ENCODE measurements at regions not wholly inside any gene's neighbourhood (a gene's known extent, or its start where the extent isn't known, plus 50 kb on each side); places are given as distances from the start of the nearest gene placed in this dataset.

GRCh38 chr2:67515538-67515937 lies 118.4 kb downstream of the ETAA1 start:
- TF ChIP-seq, protein P1, sequence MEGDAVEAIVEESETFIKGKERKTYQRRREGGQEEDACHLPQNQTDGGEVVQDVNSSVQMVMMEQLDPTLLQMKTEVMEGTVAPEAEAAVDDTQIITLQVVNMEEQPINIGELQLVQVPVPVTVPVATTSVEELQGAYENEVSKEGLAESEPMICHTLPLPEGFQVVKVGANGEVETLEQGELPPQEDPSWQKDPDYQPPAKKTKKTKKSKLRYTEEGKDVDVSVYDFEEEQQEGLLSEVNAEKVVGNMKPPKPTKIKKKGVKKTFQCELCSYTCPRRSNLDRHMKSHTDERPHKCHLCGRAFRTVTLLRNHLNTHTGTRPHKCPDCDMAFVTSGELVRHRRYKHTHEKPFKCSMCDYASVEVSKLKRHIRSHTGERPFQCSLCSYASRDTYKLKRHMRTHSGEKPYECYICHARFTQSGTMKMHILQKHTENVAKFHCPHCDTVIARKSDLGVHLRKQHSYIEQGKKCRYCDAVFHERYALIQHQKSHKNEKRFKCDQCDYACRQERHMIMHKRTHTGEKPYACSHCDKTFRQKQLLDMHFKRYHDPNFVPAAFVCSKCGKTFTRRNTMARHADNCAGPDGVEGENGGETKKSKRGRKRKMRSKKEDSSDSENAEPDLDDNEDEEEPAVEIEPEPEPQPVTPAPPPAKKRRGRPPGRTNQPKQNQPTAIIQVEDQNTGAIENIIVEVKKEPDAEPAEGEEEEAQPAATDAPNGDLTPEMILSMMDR (IDR thresholded peaks at IDR 0.05; ENCODE audit: low read depth, low read length): no peak
- no peak overlapping the region for H3K4me3 ChIP-seq (replicated peaks in 1 of 2; ENCODE audit: low read depth in 2 of 2, low read length in 2 of 2)
- DNase-seq (ENCODE audit: low read depth in 2 of 2): no peak

DNA sequence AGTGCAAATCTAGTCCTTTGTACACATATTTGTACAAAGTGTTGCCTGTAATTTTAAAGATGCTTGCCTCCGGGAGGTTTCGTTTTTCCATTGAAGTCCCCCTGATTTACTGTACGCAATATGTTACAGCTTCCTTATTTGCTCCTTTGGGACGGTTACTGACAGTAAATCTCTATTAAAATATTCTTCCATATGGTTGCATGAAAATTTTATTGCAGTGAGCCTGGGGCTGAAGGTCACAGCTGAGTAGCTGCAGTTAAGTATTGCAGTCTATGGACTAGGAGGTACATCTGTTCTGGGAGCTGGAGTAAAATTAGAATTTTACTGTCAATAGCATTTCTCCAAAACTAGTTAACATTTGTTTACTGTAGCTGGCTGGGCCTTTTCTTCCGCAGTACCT lies 119.2 kb downstream of the ETAA1 start:
- no peak overlapping the region for H3K4me3 ChIP-seq (replicated peaks in 1 of 2; ENCODE audit: low read depth in 2 of 2, low read length in 2 of 2)
- no peak for DNase-seq (ENCODE audit: low read depth in 2 of 2)
- TF ChIP-seq, protein P1 (IDR thresholded peaks at IDR 0.05; ENCODE audit: low read depth, low read length): no peak

DNA sequence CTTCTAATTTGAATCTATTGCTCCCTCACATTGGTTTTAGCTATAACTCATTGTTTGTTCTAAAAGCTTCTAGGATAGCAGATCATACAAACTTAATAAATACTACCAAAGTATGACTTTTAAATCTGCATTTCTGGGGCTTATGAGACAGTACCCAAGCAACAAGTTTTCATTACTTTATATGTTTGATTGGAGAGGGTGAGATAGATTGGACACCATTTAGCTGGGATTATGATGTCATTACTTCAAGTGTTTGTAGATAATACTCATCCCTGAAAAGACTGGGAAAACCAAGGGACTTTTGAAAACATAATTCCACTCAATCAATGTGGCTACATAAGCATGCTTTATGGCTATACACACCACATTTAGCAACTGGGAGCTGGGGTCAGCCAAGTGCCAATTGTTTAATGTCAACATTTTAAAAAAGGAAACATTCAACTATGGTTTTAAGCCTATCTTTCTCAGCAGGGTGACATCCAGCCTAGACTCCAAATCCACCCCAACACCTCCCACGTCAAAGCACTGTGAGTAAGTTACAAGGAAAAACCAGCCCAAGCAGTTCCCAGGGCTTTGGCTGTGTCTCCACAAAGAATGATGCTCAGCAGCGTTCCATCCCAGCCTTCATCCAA lies 119.9 kb downstream of the ETAA1 start:
- H3K4me3 ChIP-seq (replicated peaks in 1 of 2; ENCODE audit: low read depth in 2 of 2, low read length in 2 of 2): no peak overlapping the region
- DNase-seq (ENCODE audit: low read depth in 2 of 2): peak; percentile 62 to 92
- TF ChIP-seq, protein P1 (IDR thresholded peaks at IDR 0.05; ENCODE audit: low read depth, low read length): no peak

GRCh38 chr2:67522148-67522547 lies 125.0 kb downstream of the ETAA1 start:
- TF ChIP-seq, protein P1 (IDR thresholded peaks at IDR 0.05; ENCODE audit: low read depth, low read length): no peak
- no peak overlapping the region for H3K4me3 ChIP-seq (replicated peaks in 1 of 2; ENCODE audit: low read depth in 2 of 2, low read length in 2 of 2)
- DNase-seq (ENCODE audit: low read depth in 2 of 2): no peak

DNA sequence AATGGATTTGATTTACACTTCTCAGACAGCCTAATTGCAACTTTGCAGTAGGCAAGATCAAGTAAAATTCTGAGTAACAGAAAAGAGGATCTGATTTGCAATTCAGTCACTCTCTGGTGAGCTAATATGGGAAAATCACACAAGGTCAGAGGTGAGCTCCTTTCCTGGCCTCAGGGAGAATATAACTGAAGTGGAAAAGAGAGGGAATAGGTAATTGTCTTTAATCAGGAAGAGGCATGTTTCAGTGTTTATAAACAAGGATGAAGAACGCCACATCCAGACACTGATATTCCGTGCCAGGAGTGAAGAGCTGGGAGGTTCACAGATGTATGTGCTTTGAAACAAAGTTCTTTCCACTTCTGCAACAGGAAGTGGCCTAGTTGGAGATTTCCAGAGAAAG lies 127.1 kb downstream of the ETAA1 start:
- DNase-seq (ENCODE audit: low read depth in 2 of 2): peak in 1 of 2 donors; percentile 11
- H3K4me3 ChIP-seq (replicated peaks in 1 of 2; ENCODE audit: low read depth in 2 of 2, low read length in 2 of 2): no peak overlapping the region
- TF ChIP-seq, protein P1 (IDR thresholded peaks at IDR 0.05; ENCODE audit: low read depth, low read length): no peak

- TF ChIP-seq, protein P1 (IDR thresholded peaks at IDR 0.05; ENCODE audit: low read depth, low read length): no peak
- H3K4me3 ChIP-seq (replicated peaks in 1 of 2; ENCODE audit: low read depth in 2 of 2, low read length in 2 of 2): no peak overlapping the region
- no peak for DNase-seq (ENCODE audit: low read depth in 2 of 2)
Observed at GRCh38 chr2:67524777-67525176, 127.6 kb downstream of the ETAA1 start.

GRCh38 chr2:67526283-67526682 lies 129.2 kb downstream of the ETAA1 start:
- TF ChIP-seq, protein P1 (IDR thresholded peaks at IDR 0.05; ENCODE audit: low read depth, low read length): no peak
- H3K4me3 ChIP-seq (replicated peaks in 1 of 2; ENCODE audit: low read depth in 2 of 2, low read length in 2 of 2): no peak overlapping the region
- DNase-seq (ENCODE audit: low read depth in 2 of 2): peak; percentile 95

Measured in cardiac fibroblast (primary cell).